Suprapubic skin (tissue), 4 donors: ENCODE measurements at regions not wholly inside any gene's neighbourhood (a gene's known extent, or its start where the extent isn't known, plus 50 kb on each side); places are given as distances from the start of the nearest gene placed in this dataset.
A peak's percentile ranks its signal among the peaks of the same experiment; 100 is the strongest.

Source experiments
- DNase-seq, 2 donors: peaks; one replicate each; pipeline ENCODE4 v3.0.0-alpha.2; 2019; ENCODE audit warnings: low spot score in 2 of 2
- H3K27ac ChIP-seq: fragments of 200-600 bp; sonication (generic); one replicate; pipeline ENCODE4 v1.5.1; 2019
- H3K27me3 ChIP-seq: fragments of 200-600 bp; sonication (generic); one replicate; pipeline ENCODE4 v1.5.1; 2019
- H3K36me3 ChIP-seq: fragments of 200-600 bp; sonication (generic); one replicate; pipeline ENCODE4 v1.5.1; 2019
- H3K4me1 ChIP-seq: fragments of 200-600 bp; sonication (generic); one replicate; pipeline ENCODE4 v1.5.1; 2019
- H3K4me3 ChIP-seq: fragments of 200-600 bp; sonication (generic); one replicate; pipeline ENCODE4 v1.5.1; 2019; ENCODE audit warnings: mild to moderate bottlenecking
- H3K9me3 ChIP-seq: fragments of 200-600 bp; sonication (generic); one replicate; pipeline ENCODE4 v1.5.1; 2019
- EP300 ChIP-seq: sonication (generic); formaldehyde crosslinking; IDR thresholded peaks from one replicate; pipeline ENCODE4 v1.6.1; 2017; ENCODE audit warnings: antibody characterized with exemption
- POLR2A ChIP-seq, 2 donors: fragments of 450-650 bp; IDR thresholded peaks; one replicate each; pipeline ENCODE4 v1.6.1; 2017; ENCODE audit warnings: antibody characterized with exemption in 2 of 2, mild to moderate bottlenecking in 2 of 2, moderate library complexity in 2 of 2
- POLR2AphosphoS5 ChIP-seq, 3 donors: sonication (generic); formaldehyde crosslinking; IDR thresholded peaks; one replicate each; pipeline ENCODE4 v1.6.1; 2017; ENCODE audit warnings: antibody characterized with exemption in 3 of 3
- WGBS: methylation state at CpG from one replicate; pipeline ENCODE4 v1.1.5; 2018; 5-methylcytosine and 5-hydroxymethylcytosine counted together
- TF ChIP-seq, protein P1 (sequence below), 2 donors: fragments of 200-600 bp in 1 of 2; fragments of 450-650 bp in 1 of 2; sonication (generic) in 1 of 2; IDR thresholded peaks; one replicate each; pipeline ENCODE4 v1.5.1; 2016 to 2019; ENCODE audit warnings: antibody characterized with exemption in 2 of 2, mild to moderate bottlenecking in 1 of 2, moderate library complexity in 1 of 2

DNA sequence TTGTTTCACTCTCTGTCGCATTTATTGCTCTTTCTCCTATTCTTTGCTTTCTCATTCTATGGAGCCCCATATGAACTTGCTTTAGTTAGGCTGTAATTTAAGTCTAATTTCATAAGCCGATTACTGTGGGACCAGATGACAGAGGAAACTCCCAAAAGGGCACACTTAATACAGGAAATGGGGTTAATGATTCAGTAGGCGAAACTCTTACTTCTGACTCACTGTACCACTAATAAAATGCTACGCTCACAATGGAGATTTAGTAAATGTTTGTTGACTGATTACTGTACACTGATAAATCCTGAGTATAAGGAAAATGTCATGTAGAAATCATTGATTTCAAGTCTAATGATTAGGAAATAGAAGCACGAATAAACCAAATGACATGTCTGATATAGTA is 276.4 kb downstream of the KLF5 start:
- H3K4me3 ChIP-seq = no peak overlapping the region
- 49% methylated on average over 5 of the region's 5 CpGs for WGBS
- H3K4me1 ChIP-seq = peaks cover 6% of the 10 kb centered on the region
- H3K36me3 ChIP-seq = no peaks in the 10 kb centered on the region
- H3K27me3 ChIP-seq = no peaks in the 10 kb centered on the region
- peak overlapping the region; percentile 67 for H3K27ac ChIP-seq
- H3K9me3 ChIP-seq = no peaks in the 10 kb centered on the region
- TF ChIP-seq, protein P1, sequence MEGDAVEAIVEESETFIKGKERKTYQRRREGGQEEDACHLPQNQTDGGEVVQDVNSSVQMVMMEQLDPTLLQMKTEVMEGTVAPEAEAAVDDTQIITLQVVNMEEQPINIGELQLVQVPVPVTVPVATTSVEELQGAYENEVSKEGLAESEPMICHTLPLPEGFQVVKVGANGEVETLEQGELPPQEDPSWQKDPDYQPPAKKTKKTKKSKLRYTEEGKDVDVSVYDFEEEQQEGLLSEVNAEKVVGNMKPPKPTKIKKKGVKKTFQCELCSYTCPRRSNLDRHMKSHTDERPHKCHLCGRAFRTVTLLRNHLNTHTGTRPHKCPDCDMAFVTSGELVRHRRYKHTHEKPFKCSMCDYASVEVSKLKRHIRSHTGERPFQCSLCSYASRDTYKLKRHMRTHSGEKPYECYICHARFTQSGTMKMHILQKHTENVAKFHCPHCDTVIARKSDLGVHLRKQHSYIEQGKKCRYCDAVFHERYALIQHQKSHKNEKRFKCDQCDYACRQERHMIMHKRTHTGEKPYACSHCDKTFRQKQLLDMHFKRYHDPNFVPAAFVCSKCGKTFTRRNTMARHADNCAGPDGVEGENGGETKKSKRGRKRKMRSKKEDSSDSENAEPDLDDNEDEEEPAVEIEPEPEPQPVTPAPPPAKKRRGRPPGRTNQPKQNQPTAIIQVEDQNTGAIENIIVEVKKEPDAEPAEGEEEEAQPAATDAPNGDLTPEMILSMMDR (IDR thresholded peaks at IDR 0.05) = no peak
- TF ChIP-seq EP300 = no peak
- no peak for TF ChIP-seq POLR2A (IDR thresholded peaks at IDR 0.05)
- no peak for TF ChIP-seq POLR2AphosphoS5 (IDR thresholded peaks at IDR 0.05)
- DNase-seq = no peak

DNA sequence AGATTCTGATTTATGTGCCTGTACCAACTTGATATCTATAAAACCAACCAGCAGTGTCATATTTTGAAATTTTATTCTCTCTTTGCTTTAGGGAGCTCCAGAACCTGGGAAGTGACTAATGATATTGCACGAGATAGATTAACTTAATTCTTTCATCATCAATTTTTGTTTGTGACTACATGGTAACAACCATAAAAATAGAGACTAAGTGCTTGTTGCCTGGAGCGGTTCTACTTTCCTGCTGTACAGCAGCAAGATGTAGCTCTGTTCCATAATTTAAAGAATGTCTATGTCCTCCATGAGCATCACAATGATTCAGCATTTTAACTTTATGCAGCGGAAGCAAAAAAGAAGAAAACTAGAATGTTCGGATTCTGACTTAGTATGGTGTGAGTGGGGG is 275.6 kb downstream of the KLF5 start:
- peaks cover 6% of the 10 kb centered on the region for H3K4me1 ChIP-seq

DNA sequence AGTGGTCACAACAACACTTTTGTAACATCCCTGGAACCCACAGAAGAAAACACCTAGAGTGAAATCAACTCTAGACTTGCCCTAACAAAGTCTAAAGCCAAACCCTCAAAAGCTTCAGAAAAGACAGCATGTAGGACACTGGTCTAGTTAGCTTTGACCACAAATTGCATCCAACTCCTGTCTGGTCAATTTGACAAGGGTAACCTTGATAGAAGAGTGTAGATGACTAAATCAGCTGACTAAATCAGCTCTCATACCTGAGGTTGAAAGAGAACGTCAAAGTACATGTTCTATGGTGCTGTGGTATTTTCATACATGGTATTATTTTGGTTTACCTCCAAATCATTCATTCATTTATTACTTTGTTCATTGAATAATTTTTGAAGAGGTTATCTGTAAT is 272.8 kb downstream of the KLF5 start:
- no peak for DNase-seq

More for the DNA sequence above, 275.6 kb downstream of the KLF5 start:
- Histone ChIP-seq H3K9me3 (no peaks in the 10 kb centered on the region), H3K4me3 (no peak overlapping the region), H3K27me3 (no peaks in the 10 kb centered on the region), H3K36me3 (no peaks in the 10 kb centered on the region), H3K27ac (peak overlapping the region; percentile 67)
- TF ChIP-seq POLR2A (IDR thresholded peaks at IDR 0.05) (no peak), POLR2AphosphoS5 (IDR thresholded peaks at IDR 0.05) (peak in 1 of 3 donors; percentile 16), EP300 (no peak)
- WGBS = 52% methylated on average over 4 of the region's 4 CpGs
- no peak for DNase-seq

DNA sequence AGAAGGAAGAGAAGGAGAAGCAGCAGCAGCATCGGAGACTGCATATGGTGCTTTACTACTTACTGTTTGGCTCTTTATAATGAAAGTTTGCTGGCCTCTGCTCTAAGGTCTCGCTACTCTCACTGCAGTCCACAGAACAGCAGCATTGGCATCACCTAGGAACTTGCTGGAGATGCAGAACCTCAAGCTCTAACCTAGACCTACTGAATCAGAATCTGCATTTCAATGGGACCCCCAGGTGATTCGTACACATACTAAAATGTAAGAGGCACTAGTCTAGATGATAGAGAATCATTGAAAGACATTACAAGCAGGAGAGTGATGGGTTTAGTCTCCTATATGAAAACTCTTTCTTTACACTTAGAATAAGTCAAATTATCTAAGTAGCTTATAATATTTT is 270.6 kb downstream of the KLF5 start:
- no peaks in the 10 kb centered on the region for H3K4me1 ChIP-seq
- H3K9me3 ChIP-seq = no peaks in the 10 kb centered on the region
- WGBS = 83% methylated on average over 3 of the region's 3 CpGs
- no peak for DNase-seq
- no peak overlapping the region for H3K4me3 ChIP-seq
- H3K27me3 ChIP-seq = no peaks in the 10 kb centered on the region
- TF ChIP-seq, protein P1 (IDR thresholded peaks at IDR 0.05) = no peak
- TF ChIP-seq EP300 = no peak
- TF ChIP-seq POLR2A (IDR thresholded peaks at IDR 0.05) = no peak
- no peak for TF ChIP-seq POLR2AphosphoS5 (IDR thresholded peaks at IDR 0.05)
- no peak overlapping the region for H3K27ac ChIP-seq
- H3K36me3 ChIP-seq = no peaks in the 10 kb centered on the region

More for the DNA sequence above, 272.8 kb downstream of the KLF5 start:
- no peak overlapping the region for H3K27ac ChIP-seq
- H3K9me3 ChIP-seq = no peaks in the 10 kb centered on the region
- H3K4me1 ChIP-seq = no peaks in the 10 kb centered on the region
- H3K27me3 ChIP-seq = no peaks in the 10 kb centered on the region
- no peaks in the 10 kb centered on the region for H3K36me3 ChIP-seq
- no peak for TF ChIP-seq POLR2A (IDR thresholded peaks at IDR 0.05)
- TF ChIP-seq, protein P1 (IDR thresholded peaks at IDR 0.05) = no peak
- TF ChIP-seq EP300 = no peak
- no peak for TF ChIP-seq POLR2AphosphoS5 (IDR thresholded peaks at IDR 0.05)
- no peak overlapping the region for H3K4me3 ChIP-seq
- 77% methylated on average over 1 of the region's 1 CpG for WGBS

DNA sequence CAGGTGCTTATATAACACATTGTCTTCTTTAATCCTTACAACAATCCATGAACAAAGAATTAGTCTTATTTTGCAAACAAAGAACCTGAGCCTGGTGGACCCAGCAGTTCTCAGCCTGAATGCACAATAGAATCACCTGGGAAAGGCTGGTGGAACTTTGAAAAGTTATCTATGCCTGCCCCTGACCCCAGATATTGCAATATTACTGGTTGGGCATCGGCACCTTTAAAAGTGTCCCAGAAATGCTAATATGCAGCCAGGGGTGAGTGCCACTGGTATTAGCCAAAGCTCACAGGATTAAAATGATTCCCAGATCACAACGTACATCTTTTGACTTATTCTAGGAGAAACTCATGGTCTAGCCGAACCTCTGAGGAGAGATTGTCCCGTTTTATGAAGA is 268.8 kb downstream of the KLF5 start:
- Histone ChIP-seq H3K9me3 (no peaks in the 10 kb centered on the region), H3K27me3 (no peaks in the 10 kb centered on the region), H3K27ac (no peak overlapping the region), H3K4me3 (no peak overlapping the region), H3K4me1 (no peaks in the 10 kb centered on the region), H3K36me3 (no peaks in the 10 kb centered on the region)
- WGBS = 89% methylated on average over 4 of the region's 4 CpGs
- no peak for DNase-seq
- TF ChIP-seq, protein P1 (IDR thresholded peaks at IDR 0.05) = no peak
- TF ChIP-seq POLR2AphosphoS5 (IDR thresholded peaks at IDR 0.05) (no peak), POLR2A (IDR thresholded peaks at IDR 0.05) (no peak), EP300 (no peak)
